ENCODE measurements at regions not wholly inside any gene's neighbourhood (a gene's known extent, or its start where the extent isn't known, plus 50 kb on each side); places are given as distances from the start of the nearest gene placed in this dataset.
A peak's percentile ranks its signal among the peaks of the same experiment; 100 is the strongest.

DNA sequence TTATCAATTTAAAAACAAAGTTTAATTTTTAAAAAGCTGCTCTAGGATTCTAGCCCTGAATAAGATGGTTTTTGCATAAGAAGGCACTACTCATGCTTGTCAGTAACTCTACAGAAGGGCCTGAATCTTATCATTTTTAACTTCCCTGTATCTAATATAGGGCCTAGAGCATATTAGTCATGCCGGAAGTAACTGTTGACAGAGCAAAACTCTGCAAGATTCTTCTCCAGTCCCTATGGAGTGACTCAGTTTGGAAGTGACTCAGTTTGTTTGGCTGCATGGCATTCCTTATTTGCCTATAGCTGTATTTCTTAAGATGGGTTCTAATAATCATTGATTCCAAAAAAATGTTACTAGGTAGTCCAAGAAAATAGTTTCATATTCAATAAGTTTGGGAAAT, 431.8 kb upstream of the HTR2C start (continued):
- TF ChIP-seq ETV1 (tag; conservative IDR thresholded peaks at IDR 0.05; ENCODE audit: low read depth) (peak; percentile 48; the same call in 1 of the 2 replicates), ZSCAN29 (IDR thresholded peaks at IDR 0.05) (no peak), ARID2 (IDR thresholded peaks at IDR 0.05) (no peak), ESRRB (CRISPR knock-in tag; IDR thresholded peaks at IDR 0.05; ENCODE audit: borderline replicate concordance) (no peak), BRF2 (IDR thresholded peaks at IDR 0.05; ENCODE audit: borderline replicate concordance, insufficient read depth, insufficient read length) (no peak), JUND (IDR thresholded peaks at IDR 0.05; ENCODE audit: borderline replicate concordance, low read depth, low read length) (peak; percentile 85), JUND (tag; IDR thresholded peaks at IDR 0.05; ENCODE audit: borderline replicate concordance, low read depth, low read length) (peak; percentile 80; the same call in 1 of the 3 replicates), JUN (IDR thresholded peaks at IDR 0.05; ENCODE audit: borderline replicate concordance, low read depth, low read length) (peak; percentile 86), JUN (CRISPR knock-in tag; IDR thresholded peaks at IDR 0.05; ENCODE audit: borderline replicate concordance) (no peak), SIN3B (IDR thresholded peaks at IDR 0.05; ENCODE audit: low read depth) (no peak), ATF3 (IDR thresholded peaks at IDR 0.05) (peak; percentile 75), ATF3 (CRISPR knock-in tag; conservative IDR thresholded peaks at IDR 0.05) (no peak), ZNF354B (CRISPR knock-in tag; IDR thresholded peaks at IDR 0.05) (no peak), SNRNP70 (optimal IDR thresholded peaks at IDR 0.05; ENCODE audit: low read depth, low read length) (no peak), KDM5B (IDR thresholded peaks at IDR 0.05; ENCODE audit: insufficient replicate concordance, low read depth, low read length) (no peak), ZNF780A (CRISPR knock-in tag; IDR thresholded peaks at IDR 0.05) (no peak), SLC30A9 (CRISPR knock-in tag; IDR thresholded peaks at IDR 0.05) (no peak), IFI16 (CRISPR knock-in tag; IDR thresholded peaks at IDR 0.05) (no peak), ZNF253 (CRISPR knock-in tag; conservative IDR thresholded peaks at IDR 0.05) (no peak), E4F1 (CRISPR knock-in tag; IDR thresholded peaks at IDR 0.05; ENCODE audit: borderline replicate concordance) (no peak)
- TF ChIP-seq, protein P1, sequence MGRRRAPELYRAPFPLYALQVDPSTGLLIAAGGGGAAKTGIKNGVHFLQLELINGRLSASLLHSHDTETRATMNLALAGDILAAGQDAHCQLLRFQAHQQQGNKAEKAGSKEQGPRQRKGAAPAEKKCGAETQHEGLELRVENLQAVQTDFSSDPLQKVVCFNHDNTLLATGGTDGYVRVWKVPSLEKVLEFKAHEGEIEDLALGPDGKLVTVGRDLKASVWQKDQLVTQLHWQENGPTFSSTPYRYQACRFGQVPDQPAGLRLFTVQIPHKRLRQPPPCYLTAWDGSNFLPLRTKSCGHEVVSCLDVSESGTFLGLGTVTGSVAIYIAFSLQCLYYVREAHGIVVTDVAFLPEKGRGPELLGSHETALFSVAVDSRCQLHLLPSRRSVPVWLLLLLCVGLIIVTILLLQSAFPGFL (CRISPR knock-in tag; IDR thresholded peaks at IDR 0.05) = no peak
- TF ChIP-seq, protein P2, sequence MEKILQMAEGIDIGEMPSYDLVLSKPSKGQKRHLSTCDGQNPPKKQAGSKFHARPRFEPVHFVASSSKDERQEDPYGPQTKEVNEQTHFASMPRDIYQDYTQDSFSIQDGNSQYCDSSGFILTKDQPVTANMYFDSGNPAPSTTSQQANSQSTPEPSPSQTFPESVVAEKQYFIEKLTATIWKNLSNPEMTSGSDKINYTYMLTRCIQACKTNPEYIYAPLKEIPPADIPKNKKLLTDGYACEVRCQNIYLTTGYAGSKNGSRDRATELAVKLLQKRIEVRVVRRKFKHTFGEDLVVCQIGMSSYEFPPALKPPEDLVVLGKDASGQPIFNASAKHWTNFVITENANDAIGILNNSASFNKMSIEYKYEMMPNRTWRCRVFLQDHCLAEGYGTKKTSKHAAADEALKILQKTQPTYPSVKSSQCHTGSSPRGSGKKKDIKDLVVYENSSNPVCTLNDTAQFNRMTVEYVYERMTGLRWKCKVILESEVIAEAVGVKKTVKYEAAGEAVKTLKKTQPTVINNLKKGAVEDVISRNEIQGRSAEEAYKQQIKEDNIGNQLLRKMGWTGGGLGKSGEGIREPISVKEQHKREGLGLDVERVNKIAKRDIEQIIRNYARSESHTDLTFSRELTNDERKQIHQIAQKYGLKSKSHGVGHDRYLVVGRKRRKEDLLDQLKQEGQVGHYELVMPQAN (IDR thresholded peaks at IDR 0.05; ENCODE audit: borderline replicate concordance) = no peak

Data from K562 (cell line).